A673 (cell line): ENCODE measurements at regions not wholly inside any gene's neighbourhood (a gene's known extent, or its start where the extent isn't known, plus 50 kb on each side); places are given as distances from the start of the nearest gene placed in this dataset.

Source experiments
- BruUV-seq: library from RNA; stranded (reverse); fragments of 400-500 nt; replicated peaks from 2 replicates; lab custom pipeline; 2021; lab: Mats Ljungman, UMichigan
- CTCF ChIA-PET: fragments of 300-600 bp; sonication (Branson Sonifier 250); formaldehyde crosslinking; loops from one replicate; lab custom pipeline; 2022; ENCODE audit warnings: antibody characterized with exemption; lab: Charles Lee
- POLR2A ChIA-PET: fragments of 300-600 bp; sonication (Branson Sonifier 250); formaldehyde crosslinking; loops from one replicate; lab custom pipeline; 2022; ENCODE audit warnings: antibody characterized with exemption; ENCODE audit not compliant: low non-redundant PET; lab: Charles Lee
- DNase-seq: peaks from one replicate; pipeline ENCODE4 v3.0.0-alpha.2; 2015; ENCODE audit warnings: low spot score
- H3K27ac ChIP-seq: fragments of 200-600 bp; sonication (generic); 2 replicates; pipeline ENCODE4 v1.5.1; 2016; ENCODE audit warnings: mixed run types, low read depth, mild to moderate bottlenecking, mixed read lengths, antibody characterized with exemption, low read length; ENCODE audit not compliant: poor library complexity, severe bottlenecking
- H3K27me3 ChIP-seq: fragments of 200-600 bp; sonication (generic); replicated peaks from 2 replicates; pipeline ENCODE4 v1.6.1; 2017; ENCODE audit warnings: mixed run types, low read depth, mild to moderate bottlenecking, mixed read lengths, antibody characterized with exemption, low read length; ENCODE audit not compliant: insufficient read depth, poor library complexity
- H3K36me3 ChIP-seq: fragments of 200-600 bp; sonication (generic); 2 replicates; pipeline ENCODE4 v1.6.1; 2016; ENCODE audit warnings: mixed run types, mild to moderate bottlenecking, mixed read lengths, antibody characterized with exemption, low read length; ENCODE audit not compliant: insufficient read depth, poor library complexity, severe bottlenecking
- H3K4me1 ChIP-seq: fragments of 200-600 bp; sonication (generic); 2 replicates; pipeline ENCODE4 v1.6.1; 2017; ENCODE audit warnings: mixed run types, mild to moderate bottlenecking, mixed read lengths, antibody characterized with exemption, low read length; ENCODE audit not compliant: insufficient read depth, poor library complexity, severe bottlenecking
- H3K4me3 ChIP-seq: fragments of 200-600 bp; sonication (generic); 2 replicates; pipeline ENCODE4 v1.5.1; 2016; ENCODE audit warnings: low read depth, mixed run types, mild to moderate bottlenecking, mixed read lengths, low read length; ENCODE audit not compliant: poor library complexity, severe bottlenecking
- H3K9me3 ChIP-seq: fragments of 200-600 bp; sonication (generic); 2 replicates; pipeline ENCODE4 v1.6.1; 2016; ENCODE audit warnings: mixed run types, low read depth, mild to moderate bottlenecking, mixed read lengths, antibody characterized with exemption, low read length; ENCODE audit not compliant: poor library complexity, severe bottlenecking
- EZH2 ChIP-seq: fragments of 200-600 bp; sonication (generic); IDR thresholded peaks from 2 replicates; pipeline ENCODE4 v1.6.1; 2017; ENCODE audit warnings: borderline replicate concordance, low read depth, mild to moderate bottlenecking, mixed read lengths, antibody characterized with exemption, low read length; ENCODE audit not compliant: poor library complexity, severe bottlenecking
- intact Hi-C: fragments of 100-400 bp; cut with micrococcal nuclease; formaldehyde crosslinking; loops from one replicate; pipeline ENCODE4 v1.10.0; 2022; ENCODE audit not compliant: unreplicated experiment
- TF ChIP-seq, protein P1 (sequence below): fragments of 300-800, 200-600 bp; sonication (generic); conservative IDR thresholded peaks from 2 replicates; pipeline ENCODE4 v1.5.1; 2017; ENCODE audit warnings: low read depth, mild to moderate bottlenecking, antibody characterized with exemption, low read length, moderate library complexity, mixed read lengths

DNA sequence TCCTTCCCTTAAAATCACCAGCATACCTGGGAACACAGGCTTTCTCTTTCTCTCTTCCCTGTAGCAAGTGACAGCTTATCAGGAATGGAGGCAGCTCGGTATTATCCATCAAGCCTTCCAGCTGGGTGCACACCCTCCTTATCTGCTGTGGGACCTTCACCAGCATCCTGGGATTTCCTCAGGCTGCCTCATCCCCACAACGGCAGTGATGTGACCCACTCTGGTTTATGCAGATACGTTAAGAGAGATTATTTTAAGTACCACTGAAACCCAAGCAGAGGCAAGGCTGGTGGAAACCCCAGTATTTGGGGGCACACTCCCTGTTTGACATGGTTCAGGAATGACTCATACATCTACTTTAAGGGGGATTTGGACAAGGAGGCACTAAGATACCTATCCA is 192.1 kb downstream of the TM9SF2 start:
- no peaks in the 10 kb centered on the region for H3K36me3 ChIP-seq
- no peak overlapping the region for H3K4me3 ChIP-seq
- H3K27me3 ChIP-seq = no peaks in the 10 kb centered on the region
- ChIA-PET POLR2A (no interaction called here), CTCF (no interaction called here)
- BruUV-seq = no TSS peak
- DNase-seq = no peak
- intact Hi-C loops = no loop called here
- TF ChIP-seq, protein P1, sequence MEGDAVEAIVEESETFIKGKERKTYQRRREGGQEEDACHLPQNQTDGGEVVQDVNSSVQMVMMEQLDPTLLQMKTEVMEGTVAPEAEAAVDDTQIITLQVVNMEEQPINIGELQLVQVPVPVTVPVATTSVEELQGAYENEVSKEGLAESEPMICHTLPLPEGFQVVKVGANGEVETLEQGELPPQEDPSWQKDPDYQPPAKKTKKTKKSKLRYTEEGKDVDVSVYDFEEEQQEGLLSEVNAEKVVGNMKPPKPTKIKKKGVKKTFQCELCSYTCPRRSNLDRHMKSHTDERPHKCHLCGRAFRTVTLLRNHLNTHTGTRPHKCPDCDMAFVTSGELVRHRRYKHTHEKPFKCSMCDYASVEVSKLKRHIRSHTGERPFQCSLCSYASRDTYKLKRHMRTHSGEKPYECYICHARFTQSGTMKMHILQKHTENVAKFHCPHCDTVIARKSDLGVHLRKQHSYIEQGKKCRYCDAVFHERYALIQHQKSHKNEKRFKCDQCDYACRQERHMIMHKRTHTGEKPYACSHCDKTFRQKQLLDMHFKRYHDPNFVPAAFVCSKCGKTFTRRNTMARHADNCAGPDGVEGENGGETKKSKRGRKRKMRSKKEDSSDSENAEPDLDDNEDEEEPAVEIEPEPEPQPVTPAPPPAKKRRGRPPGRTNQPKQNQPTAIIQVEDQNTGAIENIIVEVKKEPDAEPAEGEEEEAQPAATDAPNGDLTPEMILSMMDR = no peak
- no peak for TF ChIP-seq EZH2
- peaks cover 34% of the 10 kb centered on the region for H3K4me1 ChIP-seq
- H3K9me3 ChIP-seq = no peaks in the 10 kb centered on the region
- no peak overlapping the region for H3K27ac ChIP-seq

DNA sequence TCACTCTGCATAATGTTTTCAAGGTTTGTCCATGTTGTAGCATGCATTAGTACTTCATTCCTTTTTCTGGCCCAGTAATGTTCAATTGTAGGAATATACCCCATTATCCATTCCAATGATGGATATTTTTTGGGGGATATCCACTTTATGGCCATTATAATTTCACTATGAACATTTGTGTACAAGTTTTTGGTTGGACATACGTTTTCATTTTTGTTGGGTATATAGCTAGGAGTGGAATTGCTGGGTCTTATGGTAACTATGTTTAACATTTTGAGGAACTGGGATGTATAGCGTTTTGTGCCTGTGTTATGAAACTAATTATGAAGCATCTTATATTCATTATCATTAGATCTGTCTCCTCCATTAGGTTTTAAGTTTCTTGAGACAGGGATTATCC is 191.6 kb downstream of the TM9SF2 start:
- ChIA-PET POLR2A (no interaction called here), CTCF (no interaction called here)
- H3K4me1 ChIP-seq = peaks cover 38% of the 10 kb centered on the region
- DNase-seq = no peak
- H3K27me3 ChIP-seq = no peaks in the 10 kb centered on the region
- intact Hi-C loops = no loop called here
- H3K36me3 ChIP-seq = no peaks in the 10 kb centered on the region
- no TSS peak for BruUV-seq
- TF ChIP-seq, protein P1 = no peak
- TF ChIP-seq EZH2 = no peak
- no peaks in the 10 kb centered on the region for H3K9me3 ChIP-seq
- no peak overlapping the region for H3K27ac ChIP-seq
- H3K4me3 ChIP-seq = no peak overlapping the region

DNA sequence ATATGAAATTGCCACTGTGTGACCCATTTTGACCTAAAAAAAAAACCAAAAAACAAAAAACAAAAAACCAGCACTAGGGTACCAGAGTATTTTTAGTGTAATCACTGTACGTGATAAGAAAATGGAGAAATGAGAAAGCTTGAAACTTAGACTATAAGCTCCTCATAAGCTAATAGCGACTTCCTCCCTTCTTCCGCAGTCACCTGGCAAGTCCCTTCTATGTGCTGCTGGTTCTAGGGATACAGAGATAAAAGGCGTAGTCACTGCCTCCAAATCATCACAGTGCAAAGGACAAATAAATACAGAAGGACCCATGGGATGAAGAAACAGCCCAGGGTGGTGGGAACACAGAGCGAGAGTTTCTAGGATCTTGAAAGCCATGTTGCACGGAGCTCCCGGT is 190.3 kb downstream of the TM9SF2 start:
- no peaks in the 10 kb centered on the region for H3K27me3 ChIP-seq
- H3K36me3 ChIP-seq = no peaks in the 10 kb centered on the region
- no peaks in the 10 kb centered on the region for H3K9me3 ChIP-seq
- TF ChIP-seq, protein P1 = no peak
- no peak for TF ChIP-seq EZH2
- H3K4me1 ChIP-seq = peaks cover 51% of the 10 kb centered on the region
- intact Hi-C loops = no loop called here
- POLR2A ChIA-PET = no interaction called here
- H3K4me3 ChIP-seq = no peak overlapping the region
- BruUV-seq = no TSS peak
- CTCF ChIA-PET = no interaction called here
- H3K27ac ChIP-seq = no peak overlapping the region
- no peak for DNase-seq
